Sigmoid colon (tissue), 6 donors: ENCODE measurements at regions not wholly inside any gene's neighbourhood (a gene's known extent, or its start where the extent isn't known, plus 50 kb on each side); places are given as distances from the start of the nearest gene placed in this dataset.

Experiments used
- DNase-seq: peaks from one replicate; pipeline ENCODE4 v3.0.0-alpha.2; 2019
- H3K27ac ChIP-seq, 4 donors: fragments of 200-600 bp; sonication (generic); one replicate each; pipeline ENCODE4 v1.5.1; 2016 to 2019; ENCODE audit warnings: mild to moderate bottlenecking in 1 of 4
- H3K27me3 ChIP-seq, 3 donors: fragments of 200-600 bp; sonication (generic); one replicate each; pipeline ENCODE4 v1.5.1; 2019; ENCODE audit warnings: mild to moderate bottlenecking in 1 of 3
- H3K36me3 ChIP-seq, 4 donors: fragments of 200-600 bp; sonication (generic); one replicate each; pipeline ENCODE4 v1.5.1; 2016 to 2019
- H3K4me1 ChIP-seq, 4 donors: fragments of 200-600 bp; sonication (generic); one replicate each; pipeline ENCODE4 v1.5.1; 2017 to 2019
- H3K4me3 ChIP-seq, 4 donors: fragments of 200-600 bp; sonication (generic); one replicate each; pipeline ENCODE4 v1.5.1; 2017 to 2019; ENCODE audit warnings: mild to moderate bottlenecking in 2 of 4, moderate library complexity in 1 of 4
- H3K9me3 ChIP-seq, 4 donors: fragments of 200-600 bp in 3 of 4; sonication (generic) in 3 of 4; one replicate each; pipeline versions ENCODE4 v1.5.1 to v1.6.1; 2013 to 2019
- EP300 ChIP-seq, 4 donors: sonication (generic); formaldehyde crosslinking; IDR thresholded peaks; one replicate each; pipeline ENCODE4 v1.6.1; 2017; ENCODE audit warnings: antibody characterized with exemption in 4 of 4
- POLR2A ChIP-seq, 2 donors: fragments of 450-650 bp; IDR thresholded peaks; one replicate each; pipeline ENCODE4 v1.6.1; 2016; ENCODE audit warnings: antibody characterized with exemption in 2 of 2, mild to moderate bottlenecking in 2 of 2, moderate library complexity in 2 of 2
- POLR2AphosphoS5 ChIP-seq, 4 donors: sonication (generic); formaldehyde crosslinking; IDR thresholded peaks; one replicate each; pipeline ENCODE4 v1.6.1; 2017; ENCODE audit warnings: antibody characterized with exemption in 4 of 4
- WGBS, 2 donors: extraction: QIAGEN DNeasy Blood & Tissue Kit; methylation state at CpG; one replicate each; pipeline ENCODE4 v1.1.7; 2013; 5-methylcytosine and 5-hydroxymethylcytosine counted together
- intact Hi-C: fragments of 100-400 bp; cut with DNase I; formaldehyde crosslinking; loops from one replicate; pipeline ENCODE4 v1.15.1; 2023
- TF ChIP-seq, protein P1 (sequence below), 4 experiments: fragments of 450-650 bp in 3 of 4; fragments of 200-600 bp in 1 of 4; IDR thresholded peaks; one replicate each; pipeline ENCODE4 v1.5.1; 2016 to 2019; ENCODE audit warnings: antibody characterized with exemption in 4 of 4, mild to moderate bottlenecking in 3 of 4, moderate library complexity in 2 of 4
- donor health status: healthy with polysubstance abuse.
- donor health status: healthy.

DNA sequence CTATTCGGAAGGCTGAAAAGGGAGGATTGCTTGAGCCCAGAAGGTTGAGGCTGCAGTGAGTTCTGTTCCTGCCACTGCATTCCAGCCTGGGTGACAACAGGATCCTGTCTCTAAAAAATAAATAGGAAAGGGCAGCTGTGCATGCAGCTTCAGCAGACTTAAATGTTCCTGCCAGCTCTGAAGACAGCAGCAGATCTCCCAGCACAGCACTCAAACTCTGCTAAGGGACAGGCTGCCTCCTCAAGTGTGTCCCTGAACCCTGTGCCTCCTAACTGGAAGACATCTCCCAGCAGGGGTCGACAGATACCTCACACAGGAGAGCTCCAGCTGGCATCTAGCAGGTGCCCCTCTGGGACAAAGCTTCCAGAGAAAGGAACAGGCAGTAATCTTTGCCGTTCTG is 117.9 kb downstream of the CXCL12 start:
- Histone ChIP-seq H3K27me3 (no peaks in the 10 kb centered on the region), H3K9me3 (no peaks in the 10 kb centered on the region), H3K4me1 (peaks cover 0 to 32% (median 21%) of the 10 kb centered on the region in 4 donors), H3K4me3 (no peak overlapping the region), H3K36me3 (no peaks in the 10 kb centered on the region), H3K27ac (no peak overlapping the region)
- DNase-seq: no peak
- intact Hi-C loops: no loop called here
- WGBS, 2 donors: 80 to 85% methylated on average over 3 of the region's 3 CpGs
- TF ChIP-seq EP300 (IDR thresholded peaks at IDR 0.05) (no peak), POLR2A (IDR thresholded peaks at IDR 0.05) (no peak), POLR2AphosphoS5 (IDR thresholded peaks at IDR 0.05) (no peak)
- TF ChIP-seq, protein P1, sequence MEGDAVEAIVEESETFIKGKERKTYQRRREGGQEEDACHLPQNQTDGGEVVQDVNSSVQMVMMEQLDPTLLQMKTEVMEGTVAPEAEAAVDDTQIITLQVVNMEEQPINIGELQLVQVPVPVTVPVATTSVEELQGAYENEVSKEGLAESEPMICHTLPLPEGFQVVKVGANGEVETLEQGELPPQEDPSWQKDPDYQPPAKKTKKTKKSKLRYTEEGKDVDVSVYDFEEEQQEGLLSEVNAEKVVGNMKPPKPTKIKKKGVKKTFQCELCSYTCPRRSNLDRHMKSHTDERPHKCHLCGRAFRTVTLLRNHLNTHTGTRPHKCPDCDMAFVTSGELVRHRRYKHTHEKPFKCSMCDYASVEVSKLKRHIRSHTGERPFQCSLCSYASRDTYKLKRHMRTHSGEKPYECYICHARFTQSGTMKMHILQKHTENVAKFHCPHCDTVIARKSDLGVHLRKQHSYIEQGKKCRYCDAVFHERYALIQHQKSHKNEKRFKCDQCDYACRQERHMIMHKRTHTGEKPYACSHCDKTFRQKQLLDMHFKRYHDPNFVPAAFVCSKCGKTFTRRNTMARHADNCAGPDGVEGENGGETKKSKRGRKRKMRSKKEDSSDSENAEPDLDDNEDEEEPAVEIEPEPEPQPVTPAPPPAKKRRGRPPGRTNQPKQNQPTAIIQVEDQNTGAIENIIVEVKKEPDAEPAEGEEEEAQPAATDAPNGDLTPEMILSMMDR (IDR thresholded peaks at IDR 0.05): no peak

DNA sequence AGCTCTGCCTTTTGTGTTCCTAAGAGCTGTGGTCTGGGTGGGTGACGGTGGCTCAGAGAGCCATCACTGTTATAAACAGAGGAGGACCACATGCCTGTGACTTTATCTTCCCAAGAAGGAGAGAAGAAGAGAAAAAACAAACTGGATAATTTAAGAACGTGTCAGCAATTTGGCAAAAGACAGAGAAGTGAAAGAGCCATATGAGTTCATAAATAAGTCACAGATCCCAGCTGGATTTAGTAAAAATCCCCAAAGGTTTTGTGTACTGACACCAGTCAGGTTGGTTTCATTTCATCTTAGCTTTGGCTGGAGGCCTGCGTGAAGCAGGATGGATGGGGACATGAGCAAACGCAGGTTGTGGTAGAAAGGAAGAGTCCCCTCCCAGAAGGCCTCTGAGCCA is 120.7 kb downstream of the CXCL12 start:
- WGBS, 2 donors: 66 to 74% methylated on average over 4 of the region's 4 CpGs
- H3K4me3 ChIP-seq: no peak overlapping the region
- peak overlapping the region; percentile 29 to 70 (median 54) for H3K27ac ChIP-seq
- intact Hi-C loops: no loop called here
- TF ChIP-seq, protein P1 (IDR thresholded peaks at IDR 0.05): no peak
- TF ChIP-seq POLR2AphosphoS5 (IDR thresholded peaks at IDR 0.05): peak; percentile 21 to 80 (median 69)
- H3K9me3 ChIP-seq: no peaks in the 10 kb centered on the region
- H3K27me3 ChIP-seq: no peaks in the 10 kb centered on the region
- peak; percentile 80 for DNase-seq
- H3K36me3 ChIP-seq: no peaks in the 10 kb centered on the region
- peaks cover 0 to 48% (median 36%) of the 10 kb centered on the region in 4 donors for H3K4me1 ChIP-seq

DNA sequence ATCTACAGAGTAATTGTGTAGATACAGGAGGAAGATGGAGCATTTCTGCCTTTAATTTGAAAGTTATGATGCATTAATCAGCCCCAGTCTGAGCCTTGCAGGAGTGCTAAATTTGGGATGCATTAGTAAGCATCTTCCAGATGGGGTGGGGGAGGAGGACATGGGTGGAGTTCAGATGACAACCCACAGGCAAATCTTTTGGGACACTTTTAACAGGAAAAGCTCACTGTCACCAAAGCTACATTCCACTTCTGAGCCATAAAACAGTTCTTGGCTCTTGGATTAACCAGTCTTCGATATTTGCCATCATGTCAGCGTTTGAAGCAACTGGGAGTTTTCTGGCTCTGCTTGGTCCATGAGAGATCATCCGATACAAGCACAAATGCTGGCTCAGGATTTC is 121.1 kb downstream of the CXCL12 start:
- Histone ChIP-seq H3K36me3 (no peaks in the 10 kb centered on the region), H3K9me3 (no peaks in the 10 kb centered on the region), H3K4me3 (no peak overlapping the region), H3K27me3 (no peaks in the 10 kb centered on the region), H3K4me1 (peaks cover 0 to 48% (median 36%) of the 10 kb centered on the region in 4 donors), H3K27ac (peak overlapping the region; percentile 29 to 70 (median 54))
- WGBS, 2 donors: 75 to 88% methylated on average over 3 of the region's 3 CpGs
- TF ChIP-seq EP300 (IDR thresholded peaks at IDR 0.05): no peak
- TF ChIP-seq POLR2AphosphoS5 (IDR thresholded peaks at IDR 0.05): no peak
- TF ChIP-seq, protein P1 (IDR thresholded peaks at IDR 0.05): no peak
- no peak for TF ChIP-seq POLR2A (IDR thresholded peaks at IDR 0.05)
- intact Hi-C loops: no loop called here
- no peak for DNase-seq

DNA sequence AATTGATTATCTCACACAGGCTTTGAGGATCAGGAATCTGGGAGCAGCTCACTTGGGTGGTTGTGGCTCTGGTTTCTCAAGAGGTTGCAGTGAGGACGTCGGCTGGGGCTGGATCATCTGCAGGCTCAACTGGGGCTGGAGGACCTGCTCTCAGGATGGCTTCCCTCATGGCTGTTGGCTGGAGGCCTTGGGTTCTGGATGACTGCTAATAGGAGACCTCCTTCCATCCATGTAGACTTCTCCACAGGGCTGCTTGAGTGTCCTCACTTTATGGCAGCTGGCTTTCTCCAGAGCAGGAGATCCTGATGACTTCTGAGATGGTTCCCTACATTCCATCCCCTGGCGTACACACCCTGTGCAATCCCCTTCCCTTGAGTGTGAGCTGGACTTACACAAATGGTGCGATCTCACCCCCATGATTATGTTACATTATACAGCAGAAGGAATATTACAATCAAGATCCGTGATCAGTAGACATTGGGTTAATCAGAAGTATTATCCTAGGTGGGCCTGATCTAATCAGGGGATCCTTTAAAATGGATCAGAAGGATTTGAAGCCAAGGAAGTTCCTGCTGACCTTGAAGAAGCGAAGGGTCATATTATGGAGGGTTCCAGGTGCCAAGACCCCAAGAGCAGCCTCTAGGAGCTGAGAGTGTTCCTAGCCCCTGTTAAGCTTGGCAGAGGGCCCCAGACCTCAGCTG is 122.2 kb downstream of the CXCL12 start:
- Histone ChIP-seq H3K27ac (peak overlapping the region in 3 of 4 donors; percentile 64 to 70 (median 68)), H3K27me3 (no peaks in the 10 kb centered on the region), H3K4me1 (peaks cover 0 to 48% (median 36%) of the 10 kb centered on the region in 4 donors), H3K4me3 (no peak overlapping the region), H3K36me3 (no peaks in the 10 kb centered on the region), H3K9me3 (no peaks in the 10 kb centered on the region)
- no peak for DNase-seq
- WGBS, 2 donors: 85 to 89% methylated on average over 6 of the region's 6 CpGs
- TF ChIP-seq EP300 (IDR thresholded peaks at IDR 0.05) (no peak), POLR2AphosphoS5 (IDR thresholded peaks at IDR 0.05) (no peak), POLR2A (IDR thresholded peaks at IDR 0.05) (no peak)
- TF ChIP-seq, protein P1 (IDR thresholded peaks at IDR 0.05): no peak
- intact Hi-C loops: no loop called here
